IPS-NIHi11 (cell line): ENCODE measurements at regions not wholly inside any gene's neighbourhood (a gene's known extent, or its start where the extent isn't known, plus 50 kb on each side); places are given as distances from the start of the nearest gene placed in this dataset.
A peak's percentile ranks its signal among the peaks of the same experiment; 100 is the strongest.

ENCODE experiments used
- DNase-seq: peaks from one replicate; pipeline ENCODE4 v3.0.0; 2012; ENCODE audit warnings: mixed read lengths, low spot score

DNA sequence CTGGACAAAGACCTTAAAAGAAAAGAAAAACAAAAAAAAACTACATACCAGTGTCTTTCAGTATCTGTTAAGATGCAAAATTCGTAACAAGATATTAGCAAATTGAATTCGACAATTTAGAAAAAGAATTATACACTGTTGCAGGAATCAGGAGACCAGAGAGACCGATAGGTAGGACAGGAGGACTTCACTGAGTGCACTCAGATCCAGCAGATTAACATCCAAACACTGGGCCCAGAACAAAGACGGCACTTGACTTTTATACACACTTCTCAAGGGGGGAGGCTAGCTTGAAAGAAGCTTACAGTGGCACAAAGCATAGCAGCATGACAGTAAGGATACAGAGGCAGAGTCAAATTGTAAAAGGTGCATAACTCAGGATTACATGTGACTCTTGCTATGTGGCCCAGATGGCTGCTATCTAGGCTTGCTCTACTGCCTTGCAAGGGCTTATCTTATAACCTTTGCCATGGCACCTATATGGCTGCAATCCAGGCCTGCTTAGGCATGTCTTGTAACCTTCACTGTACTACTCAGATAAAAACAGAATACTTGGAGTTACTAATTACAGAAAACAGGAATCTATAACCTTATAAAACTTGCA, 507.3 kb upstream of the LRRTM4 start:
- DNase-seq = no peak

DNA sequence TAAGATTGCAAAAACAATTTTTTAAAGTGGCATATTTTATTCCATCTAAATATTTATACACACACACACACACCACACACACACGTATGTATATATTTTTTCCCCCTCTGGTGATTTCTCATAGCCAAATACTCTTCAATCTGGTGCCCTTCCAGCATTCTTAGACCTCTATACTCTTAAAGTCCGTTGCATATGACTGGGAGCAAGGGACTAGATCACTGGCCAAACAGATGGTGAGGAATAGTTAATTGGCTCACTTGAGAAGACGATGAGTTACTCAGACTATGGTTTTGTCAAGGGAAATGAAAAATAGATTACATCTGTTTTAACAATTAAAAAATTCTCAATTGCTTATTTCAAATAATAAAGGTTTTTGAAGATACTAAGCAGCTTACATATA, 512.5 kb upstream of the LRRTM4 start:
- no peak for DNase-seq

DNA sequence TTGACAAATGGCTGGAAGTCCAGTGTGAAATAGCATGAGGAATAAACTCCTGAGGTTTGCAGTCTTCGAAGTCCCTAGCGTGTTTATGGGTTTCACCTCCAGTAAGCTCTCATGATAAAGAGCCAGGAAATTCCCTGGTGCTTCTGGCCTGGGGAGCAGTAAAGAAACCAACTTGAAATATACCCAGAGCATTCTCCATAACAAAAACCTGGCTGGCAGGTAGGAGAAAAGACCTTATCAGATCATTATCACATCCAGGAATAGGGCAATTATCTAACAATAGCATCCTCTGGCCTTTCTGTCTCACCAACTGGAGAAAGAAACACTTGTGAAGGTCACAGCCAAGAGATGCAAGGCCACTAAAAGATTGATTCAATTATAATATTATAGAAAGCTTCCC, 513.6 kb upstream of the LRRTM4 start:
- DNase-seq = peak; percentile 12

DNA sequence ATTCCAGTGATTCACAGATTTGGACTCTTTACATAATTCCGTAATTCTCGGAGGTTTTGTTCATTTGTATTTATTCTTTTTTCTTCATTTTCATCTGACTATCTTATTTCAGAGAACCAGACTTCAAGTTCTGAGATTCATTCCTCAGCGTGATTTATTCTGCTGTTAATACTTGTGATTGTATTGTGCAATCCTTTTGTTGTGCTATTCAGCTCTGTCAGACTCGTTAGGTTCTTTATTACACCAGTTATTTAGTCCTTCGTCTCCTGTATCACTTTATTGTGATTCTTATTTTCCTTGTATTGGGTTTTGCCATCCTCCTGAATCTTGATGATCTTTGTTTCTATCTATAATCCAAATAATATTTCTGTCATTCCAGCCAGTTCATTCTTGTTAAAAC, 529.3 kb upstream of the LRRTM4 start:
- DNase-seq = no peak

DNA sequence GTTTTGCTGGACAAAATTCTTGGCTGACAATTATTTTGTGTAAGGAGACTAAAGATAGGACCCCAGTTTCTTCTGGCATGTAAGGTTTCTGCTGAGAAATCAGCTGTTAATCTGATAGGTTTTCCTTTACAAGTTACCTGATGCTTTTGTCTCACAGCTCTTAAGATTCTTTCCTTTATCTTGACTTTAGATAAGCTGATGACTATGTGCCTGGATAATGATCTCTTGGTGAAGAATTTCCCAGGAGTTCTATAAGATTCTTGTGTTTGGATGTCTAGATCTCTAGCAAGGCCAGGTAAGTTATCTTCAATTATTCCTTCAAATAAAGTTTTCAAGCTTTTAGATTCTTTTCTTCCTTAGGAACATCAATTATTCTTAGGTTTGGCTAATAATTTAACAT, 534.8 kb upstream of the LRRTM4 start:
- no peak for DNase-seq

DNA sequence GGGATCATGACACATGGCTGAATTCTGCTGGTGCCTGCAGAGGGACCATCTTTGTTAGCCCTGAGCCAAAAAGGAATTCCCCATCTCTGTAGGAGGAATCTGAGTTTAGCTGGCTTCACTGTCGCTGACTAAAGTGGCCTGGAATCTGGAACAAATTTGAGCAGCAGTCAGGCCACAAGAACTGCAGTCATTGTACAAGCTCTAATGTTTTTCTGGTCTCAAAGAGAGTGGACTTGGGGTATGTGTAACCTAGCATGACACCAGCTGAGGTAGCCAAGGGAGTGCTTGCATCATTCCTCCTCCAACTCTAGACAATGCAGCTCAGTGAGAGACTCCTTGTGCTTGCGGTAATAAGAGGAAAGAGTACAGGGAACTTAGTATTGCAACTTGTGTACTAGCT, 539.1 kb upstream of the LRRTM4 start:
- no peak for DNase-seq

DNA sequence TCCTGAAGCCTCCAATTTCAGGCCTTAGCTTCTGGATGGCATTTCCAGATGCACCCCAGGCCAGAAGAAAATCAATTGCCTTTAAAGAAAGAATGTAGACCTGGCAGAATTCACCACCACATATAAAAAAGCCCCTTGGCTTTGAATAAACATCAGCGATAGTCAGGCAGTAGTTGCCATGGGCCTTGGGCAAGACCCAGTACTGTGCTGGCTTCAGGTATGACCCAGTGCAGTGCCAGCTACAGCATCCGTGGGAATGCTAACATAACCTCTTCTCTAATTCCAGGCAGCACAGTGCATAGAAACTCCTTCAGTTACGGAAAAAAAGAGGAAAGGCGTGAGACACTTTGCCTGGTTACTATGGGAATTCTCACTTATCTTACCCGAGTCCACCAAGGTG, 539.6 kb upstream of the LRRTM4 start:
- DNase-seq = no peak

DNA sequence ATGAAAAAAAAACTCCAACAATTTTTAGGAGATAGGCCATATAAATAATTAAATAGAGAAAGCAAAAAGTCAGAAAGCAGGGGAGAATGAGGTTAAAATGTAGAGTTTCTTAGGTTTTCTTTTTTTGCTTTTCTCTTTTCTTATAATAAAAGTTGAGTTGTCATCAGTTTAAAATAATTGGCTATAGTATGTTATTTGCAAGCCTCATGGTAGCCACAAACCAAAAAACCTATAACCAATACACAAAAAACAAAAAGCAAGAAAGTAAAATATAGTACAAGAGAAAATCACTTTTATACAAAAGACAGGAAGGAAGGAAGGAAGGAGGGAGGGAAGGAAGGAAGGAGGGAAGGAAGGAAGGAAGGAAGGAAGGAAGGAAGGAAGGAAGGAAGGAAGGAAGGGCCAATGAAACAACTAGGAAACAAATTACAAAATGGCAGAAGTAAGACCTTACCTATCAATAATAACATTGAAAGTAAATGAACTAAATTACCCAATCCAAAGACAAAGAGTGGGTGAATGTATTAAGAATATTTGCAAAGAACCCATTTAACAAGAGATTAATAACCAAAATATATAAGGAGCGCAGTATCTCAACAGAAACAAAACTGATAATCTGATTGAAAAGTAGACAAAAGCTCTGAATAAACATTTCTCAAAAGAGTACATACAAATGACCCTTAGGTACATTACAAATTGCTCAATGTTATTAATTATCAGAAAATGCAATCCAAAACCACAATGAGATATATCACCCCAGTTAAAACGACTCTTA, 541.3 kb upstream of the LRRTM4 start:
- no peak for DNase-seq

DNA sequence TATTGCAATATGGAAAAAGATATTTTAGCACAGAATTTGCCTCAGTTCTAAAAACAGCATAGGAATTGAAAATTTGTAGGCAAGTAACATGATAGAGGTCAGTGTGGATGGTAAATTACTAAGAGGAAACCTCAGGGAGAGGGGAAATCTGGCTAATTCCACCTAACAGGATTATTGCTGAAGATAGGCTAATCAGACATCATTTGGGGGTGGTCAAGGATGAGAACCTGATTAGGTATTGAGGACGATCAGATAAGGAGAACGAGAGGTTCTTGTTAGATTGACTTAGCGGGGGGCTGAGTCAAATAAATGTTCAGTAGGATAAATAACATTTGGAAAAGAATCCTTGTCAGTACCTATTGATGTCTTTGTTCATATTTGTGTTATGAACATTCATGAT, 543.2 kb upstream of the LRRTM4 start:
- DNase-seq = no peak

DNA sequence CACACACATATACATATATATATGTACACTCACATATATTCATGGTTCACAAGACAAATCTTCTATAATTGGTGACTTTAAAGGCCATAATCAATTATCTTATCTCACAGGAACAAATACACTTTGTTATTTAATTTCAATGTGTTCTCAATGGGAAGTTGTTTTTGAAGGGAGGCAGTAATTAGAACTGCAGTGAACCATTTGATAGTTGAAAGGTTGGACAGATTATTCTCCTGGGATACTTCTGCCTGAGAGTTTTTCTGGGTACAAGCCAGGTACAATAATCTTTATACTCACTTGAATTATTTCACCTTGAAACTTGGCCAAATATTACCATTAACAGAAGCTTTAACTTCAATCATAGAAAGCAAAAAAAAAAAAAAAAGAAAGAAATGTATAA, 546.6 kb upstream of the LRRTM4 start:
- no peak for DNase-seq

DNA sequence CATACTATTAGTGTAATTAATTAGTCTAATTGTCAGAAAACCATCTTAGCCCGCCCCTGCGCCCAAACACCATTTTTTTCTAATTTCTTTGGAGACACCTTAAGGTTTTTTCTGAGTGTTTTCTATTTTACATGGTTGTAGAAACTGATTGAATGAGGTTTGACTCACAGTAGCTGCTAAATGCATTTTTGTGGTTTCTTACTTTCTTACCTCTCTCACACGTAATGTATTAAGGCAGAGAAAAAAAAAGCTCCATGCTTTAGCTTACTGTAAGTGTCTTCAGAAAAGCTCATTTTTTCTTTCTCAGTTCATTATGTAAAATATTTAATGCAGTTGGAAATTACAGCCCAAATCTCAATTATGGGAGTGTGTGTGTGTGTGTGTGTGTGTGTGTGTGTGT, 548.5 kb upstream of the LRRTM4 start:
- DNase-seq = no peak

DNA sequence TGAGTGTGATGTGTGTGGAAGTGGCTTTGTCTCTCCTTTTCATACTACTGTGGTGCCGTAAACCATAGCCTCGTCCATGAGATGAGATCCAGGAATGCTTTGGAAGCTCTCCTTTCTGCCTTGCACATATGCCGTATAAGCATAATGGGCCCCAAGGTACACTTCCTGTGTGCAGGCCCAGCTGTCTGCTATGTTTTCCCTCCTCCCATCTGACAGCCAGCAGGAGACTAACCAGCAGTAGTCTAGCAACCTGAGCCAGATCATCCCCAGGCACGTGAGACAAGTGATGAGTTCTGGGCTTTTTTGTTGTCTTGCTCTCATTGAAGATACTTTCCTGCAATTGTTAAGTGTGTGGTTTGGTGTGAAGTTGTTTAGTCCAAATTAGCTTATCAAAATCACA, 555.5 kb upstream of the LRRTM4 start:
- DNase-seq = no peak

DNA sequence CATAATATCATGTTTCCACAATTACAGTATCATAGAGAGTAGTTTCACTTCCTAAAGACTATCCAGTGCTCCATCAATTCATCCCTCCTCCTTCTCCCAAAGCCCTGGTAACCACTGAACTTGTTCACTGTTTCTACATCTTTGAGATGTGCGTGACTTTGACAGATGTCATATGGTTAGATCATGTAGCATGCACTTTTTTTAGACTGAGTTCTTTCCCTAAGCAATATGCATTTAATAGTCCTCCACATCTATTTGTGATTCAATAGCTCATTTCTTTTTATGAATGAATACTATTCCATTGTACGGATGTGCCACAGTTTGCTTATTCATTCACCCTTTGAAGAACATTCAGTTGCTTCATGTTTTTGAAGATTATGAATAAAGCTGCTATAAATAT, 560.4 kb upstream of the LRRTM4 start:
- no peak for DNase-seq

DNA sequence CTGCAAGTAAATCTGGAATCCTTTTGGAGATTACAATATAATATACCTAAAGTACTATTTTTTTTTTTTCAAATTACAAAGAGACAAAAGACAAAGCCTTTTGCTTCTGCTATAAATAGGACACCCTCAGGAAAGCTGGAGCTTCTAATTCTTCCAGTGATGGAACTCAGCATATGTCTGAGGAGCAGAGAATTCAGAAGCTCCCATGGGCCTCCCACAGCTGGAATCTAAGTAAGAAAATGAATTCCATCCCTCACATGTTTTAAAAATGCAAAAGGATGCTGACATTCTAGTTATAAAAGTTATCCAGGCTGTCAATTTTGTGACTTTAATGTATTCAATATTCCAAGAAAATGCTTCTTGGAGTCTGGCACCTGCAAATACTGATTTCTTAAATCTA, 571.3 kb upstream of the LRRTM4 start:
- DNase-seq = no peak

DNA sequence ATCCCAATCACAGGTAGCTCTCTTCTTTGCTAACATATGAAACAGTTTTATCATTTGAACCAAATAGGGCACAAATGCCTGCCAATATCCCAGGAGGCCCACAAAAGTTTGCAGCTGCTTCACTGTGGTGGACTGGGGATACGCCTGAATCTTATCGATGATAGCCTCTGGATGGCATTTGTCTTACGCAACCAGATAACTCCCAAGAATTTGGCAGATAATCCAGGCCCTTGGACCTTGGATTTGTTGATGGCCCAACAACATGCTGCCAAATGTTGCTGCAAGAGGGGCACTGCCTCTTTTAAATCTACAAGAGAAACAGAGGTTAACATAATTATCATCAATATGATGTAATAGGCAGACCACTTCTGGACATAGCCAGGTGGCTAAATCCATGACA, 587.1 kb upstream of the LRRTM4 start:
- no peak for DNase-seq

DNA sequence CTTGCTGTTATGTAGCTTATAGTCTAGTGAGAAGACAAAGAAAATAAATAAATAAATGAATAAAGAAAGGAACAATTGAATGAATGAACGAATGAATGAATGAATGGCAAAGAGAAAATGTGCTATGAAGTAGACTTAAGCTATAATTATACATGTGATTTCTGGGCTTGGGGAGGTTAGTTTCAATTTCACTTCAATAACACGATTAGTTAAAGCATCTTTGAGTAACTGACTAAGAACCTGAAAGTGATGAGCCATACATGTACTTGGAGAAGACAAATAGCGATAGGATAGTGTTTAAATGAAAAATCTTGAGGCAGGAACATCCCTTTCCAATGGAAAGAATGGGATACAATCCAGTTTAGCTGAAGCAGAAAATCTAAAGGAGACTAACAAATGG, 593.1 kb upstream of the LRRTM4 start:
- DNase-seq = no peak

DNA sequence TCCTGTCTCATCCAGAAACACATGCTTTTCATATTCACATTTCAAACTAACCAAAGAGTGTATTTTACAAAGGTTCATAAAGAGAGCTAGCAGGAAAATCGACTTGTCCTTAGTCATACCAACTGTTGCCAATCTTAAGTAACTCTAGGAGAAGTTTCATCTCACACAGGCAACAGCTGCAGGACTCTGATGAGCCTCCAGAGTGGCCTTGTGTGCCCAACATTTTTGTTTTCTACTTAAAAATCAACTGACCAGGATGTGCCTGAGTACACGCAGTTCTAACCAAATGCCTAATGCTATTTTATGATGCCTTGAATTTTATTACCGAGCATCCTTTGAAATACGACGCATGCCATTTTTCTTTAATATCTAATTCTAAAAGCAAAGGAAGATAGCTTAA, 595.9 kb upstream of the LRRTM4 start:
- DNase-seq = no peak

DNA sequence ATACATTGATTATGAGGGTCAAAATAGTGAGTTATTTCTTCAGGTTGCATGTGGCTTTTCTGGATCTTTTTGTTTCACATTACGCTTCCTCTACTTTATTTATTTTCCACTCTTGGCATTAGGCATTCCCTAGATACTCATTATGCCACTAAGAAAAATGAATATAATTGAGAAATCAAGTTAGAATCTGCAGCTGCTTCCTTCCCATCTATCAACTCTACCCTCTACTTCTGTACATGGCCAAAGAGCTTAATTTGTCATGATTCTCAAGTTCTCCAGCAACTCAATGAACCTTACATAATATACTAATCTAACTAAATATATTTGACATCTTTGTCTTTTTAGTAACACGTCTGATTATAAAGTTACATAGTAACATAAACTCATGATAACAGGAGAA, 598.1 kb upstream of the LRRTM4 start:
- DNase-seq = no peak

DNA sequence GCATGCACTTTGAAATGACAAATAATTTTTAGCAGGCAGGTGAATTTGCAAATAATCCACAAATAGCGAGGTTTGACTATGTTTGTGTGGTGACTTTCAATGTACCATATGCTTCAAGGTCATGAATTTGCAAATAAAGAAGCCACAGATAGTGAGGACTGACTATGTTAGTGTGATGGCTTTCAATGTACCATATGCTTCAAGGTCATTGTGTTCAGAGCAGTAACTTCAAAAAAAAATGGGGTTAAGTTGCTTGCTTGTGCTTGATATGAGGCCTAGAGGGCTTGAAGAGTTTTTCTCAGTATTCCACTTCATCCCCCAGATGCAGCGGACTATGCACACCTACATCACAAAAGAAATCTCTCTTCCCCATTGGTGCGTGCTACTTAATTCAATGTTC, 602.9 kb upstream of the LRRTM4 start:
- DNase-seq = no peak

DNA sequence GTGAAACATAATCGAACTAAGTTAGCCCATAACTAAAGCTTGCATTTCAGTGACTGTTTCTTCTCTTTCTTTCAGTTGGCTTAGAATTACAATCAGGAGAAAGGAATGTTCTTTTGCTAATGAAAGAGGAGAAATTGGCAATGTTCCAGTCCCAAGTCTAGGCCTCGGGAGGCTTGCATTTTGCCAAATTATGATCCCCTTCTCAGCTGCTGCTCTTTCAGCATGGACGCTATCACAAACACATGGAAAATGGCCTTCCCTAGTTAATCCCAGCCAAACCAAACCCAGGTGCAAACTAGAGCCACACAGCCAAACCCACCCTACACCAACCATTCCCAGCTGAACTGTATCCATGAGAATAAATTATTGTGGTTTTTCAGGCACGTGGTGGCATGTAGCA, 605.2 kb upstream of the LRRTM4 start:
- DNase-seq = no peak

DNA sequence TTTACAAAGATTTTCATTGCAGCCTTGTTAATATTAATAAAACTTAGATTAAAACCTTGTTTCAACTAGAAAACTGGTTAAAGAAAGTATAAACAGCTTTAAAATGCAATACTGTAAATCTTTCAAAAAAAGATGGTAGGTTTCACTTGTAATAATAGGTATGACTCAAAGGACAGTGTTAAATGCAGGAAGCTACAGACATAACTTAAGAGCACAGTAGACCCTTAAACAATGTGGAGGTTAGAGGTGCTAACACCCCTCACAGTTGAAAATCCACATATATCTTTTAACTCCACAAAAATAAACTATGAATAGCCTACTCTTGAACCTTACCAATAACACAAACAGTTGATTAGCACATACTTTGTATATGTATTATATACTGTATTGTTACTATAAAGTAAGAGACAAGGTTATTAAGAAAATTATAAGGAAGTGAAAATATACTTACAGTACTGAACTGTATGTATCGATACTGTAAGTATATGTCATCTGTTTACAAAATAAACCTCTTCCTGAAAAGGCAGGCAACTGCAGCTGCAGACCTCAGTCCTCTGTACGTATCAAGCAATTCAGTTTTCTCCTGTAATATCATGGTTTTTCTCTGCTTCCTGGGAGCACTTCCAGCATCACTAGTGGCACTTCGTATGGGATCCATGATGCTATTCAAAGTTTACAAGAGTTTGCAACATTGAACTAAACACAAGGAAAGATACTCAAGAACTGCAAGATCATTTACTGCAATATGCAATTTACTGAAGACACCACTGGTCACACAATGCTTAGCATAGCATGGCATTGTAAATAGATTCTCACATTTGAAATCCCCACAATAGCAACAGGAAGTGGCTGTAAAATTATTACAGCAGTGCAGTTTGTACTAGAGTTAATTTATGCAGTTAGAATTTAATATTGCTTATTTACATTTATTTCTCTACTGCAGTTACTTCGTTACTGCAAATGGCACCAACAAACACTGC, 610.5 kb upstream of the LRRTM4 start:
- DNase-seq = no peak

DNA sequence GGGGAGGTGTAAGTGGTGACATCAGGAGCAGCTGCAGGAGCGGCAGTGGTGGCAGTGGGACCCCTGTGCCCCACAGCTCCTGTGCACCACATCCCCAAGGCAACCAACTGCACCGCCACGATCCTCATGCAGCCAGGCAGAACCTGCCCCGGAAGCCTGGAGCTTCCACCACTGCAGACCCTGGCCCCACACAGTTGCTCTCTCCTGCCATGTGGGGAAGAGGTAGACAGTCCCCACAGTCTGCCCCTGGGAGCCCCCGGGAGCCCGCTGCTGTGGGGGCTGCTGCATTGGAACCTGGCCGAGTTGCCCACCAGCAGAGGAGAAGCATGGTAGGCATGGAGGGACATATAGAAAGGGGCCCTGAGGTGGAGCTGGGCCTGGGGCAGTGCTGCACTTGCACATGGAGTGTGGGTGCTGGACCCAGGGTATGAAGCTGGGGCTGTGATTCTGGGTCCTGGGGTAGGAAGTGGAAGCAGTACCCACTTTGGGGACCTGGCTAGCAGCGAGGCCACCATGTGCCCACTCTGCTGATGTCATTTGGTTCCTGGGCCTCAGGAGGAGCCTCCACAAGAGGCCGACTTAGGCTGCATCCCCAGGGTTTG, 623.3 kb upstream of the LRRTM4 start:
- no peak for DNase-seq
